Liver (tissue), 3 donors: ENCODE measurements at regions not wholly inside any gene's neighbourhood (a gene's known extent, or its start where the extent isn't known, plus 50 kb on each side); places are given as distances from the start of the nearest gene placed in this dataset.

ENCODE experiments used
- JUND ChIP-seq, 2 donors: IDR thresholded peaks; 2 replicates each; pipeline ENCODE4 v1.6.1; 2016; ENCODE audit warnings: antibody characterized with exemption in 2 of 2
- RAD21 ChIP-seq, 2 donors: IDR thresholded peaks; 2 replicates each; pipeline ENCODE4 v1.6.1; 2016; ENCODE audit warnings: antibody characterized with exemption in 2 of 2, mild to moderate bottlenecking in 2 of 2
- TAF1 ChIP-seq: conservative IDR thresholded peaks from 2 replicates; pipeline ENCODE4 v1.6.1; 2016; ENCODE audit warnings: antibody characterized with exemption, mild to moderate bottlenecking
- YY1 ChIP-seq: IDR thresholded peaks from 2 replicates; pipeline ENCODE4 v1.6.1; 2016; ENCODE audit warnings: antibody characterized with exemption, mild to moderate bottlenecking
- TF ChIP-seq, protein P1 (sequence below): fragments of 150-350 bp; IDR thresholded peaks from 2 replicates; pipeline ENCODE4 v1.5.1; 2017; ENCODE audit warnings: improper control_type of control experiment, low read depth, low read length; ENCODE audit not compliant: missing input control
- TF ChIP-seq, protein P2 (sequence below): IDR thresholded peaks from 2 replicates; pipeline ENCODE4 v1.6.1; 2016; ENCODE audit warnings: antibody characterized with exemption
- donor health status: healthy.
- donor health status: healthy.

DNA sequence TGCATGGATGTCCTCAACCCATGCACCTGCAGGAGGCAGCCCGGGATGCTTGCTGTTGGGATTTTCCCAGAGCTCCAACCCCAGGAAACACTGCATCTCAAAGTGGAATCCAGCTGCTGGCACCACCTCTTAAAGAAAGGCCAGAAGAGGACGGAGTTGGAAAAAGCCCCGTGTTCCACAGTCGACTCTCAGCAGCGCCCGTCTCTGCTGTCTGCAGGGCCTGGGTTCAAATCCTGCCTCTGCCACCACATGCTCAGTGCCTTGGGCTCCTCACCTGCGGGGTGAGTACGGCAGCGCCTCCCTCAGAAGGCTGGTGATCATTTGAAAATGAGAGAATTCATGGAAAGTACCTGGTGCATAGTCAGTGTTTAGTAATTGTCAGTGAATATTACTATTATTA lies 65.6 kb upstream of the ZNF716 start:
- TF ChIP-seq, protein P1, sequence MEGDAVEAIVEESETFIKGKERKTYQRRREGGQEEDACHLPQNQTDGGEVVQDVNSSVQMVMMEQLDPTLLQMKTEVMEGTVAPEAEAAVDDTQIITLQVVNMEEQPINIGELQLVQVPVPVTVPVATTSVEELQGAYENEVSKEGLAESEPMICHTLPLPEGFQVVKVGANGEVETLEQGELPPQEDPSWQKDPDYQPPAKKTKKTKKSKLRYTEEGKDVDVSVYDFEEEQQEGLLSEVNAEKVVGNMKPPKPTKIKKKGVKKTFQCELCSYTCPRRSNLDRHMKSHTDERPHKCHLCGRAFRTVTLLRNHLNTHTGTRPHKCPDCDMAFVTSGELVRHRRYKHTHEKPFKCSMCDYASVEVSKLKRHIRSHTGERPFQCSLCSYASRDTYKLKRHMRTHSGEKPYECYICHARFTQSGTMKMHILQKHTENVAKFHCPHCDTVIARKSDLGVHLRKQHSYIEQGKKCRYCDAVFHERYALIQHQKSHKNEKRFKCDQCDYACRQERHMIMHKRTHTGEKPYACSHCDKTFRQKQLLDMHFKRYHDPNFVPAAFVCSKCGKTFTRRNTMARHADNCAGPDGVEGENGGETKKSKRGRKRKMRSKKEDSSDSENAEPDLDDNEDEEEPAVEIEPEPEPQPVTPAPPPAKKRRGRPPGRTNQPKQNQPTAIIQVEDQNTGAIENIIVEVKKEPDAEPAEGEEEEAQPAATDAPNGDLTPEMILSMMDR = no peak
- TF ChIP-seq, protein P2, sequence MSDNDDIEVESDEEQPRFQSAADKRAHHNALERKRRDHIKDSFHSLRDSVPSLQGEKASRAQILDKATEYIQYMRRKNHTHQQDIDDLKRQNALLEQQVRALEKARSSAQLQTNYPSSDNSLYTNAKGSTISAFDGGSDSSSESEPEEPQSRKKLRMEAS = no peak
- TF ChIP-seq RAD21 (IDR thresholded peaks at IDR 0.05) (no peak), YY1 (no peak), TAF1 (no peak), JUND (IDR thresholded peaks at IDR 0.05) (no peak)
